GM12891 (cell line): ENCODE measurements at regions not wholly inside any gene's neighbourhood (a gene's known extent, or its start where the extent isn't known, plus 50 kb on each side); places are given as distances from the start of the nearest gene placed in this dataset.

Experiments
- PAX5 ChIP-seq: IDR thresholded peaks from 2 replicates; pipeline ENCODE4 v1.6.1; 2011; ENCODE audit warnings: low read length, moderate library complexity, mild to moderate bottlenecking; ENCODE audit not compliant: insufficient read depth, severe bottlenecking
- POLR2A ChIP-seq: IDR thresholded peaks from 2 replicates; pipeline ENCODE4 v1.6.1; 2011; ENCODE audit warnings: low read depth, low read length, control low read depth
- POLR2AphosphoS5 ChIP-seq: IDR thresholded peaks from 2 replicates; pipeline ENCODE4 v1.6.1; 2011; ENCODE audit warnings: low read depth, low read length, control low read depth
- SPI1 ChIP-seq: IDR thresholded peaks from 2 replicates; pipeline ENCODE4 v1.6.1; 2011; ENCODE audit warnings: low read depth, low read length, control low read depth
- TAF1 ChIP-seq: IDR thresholded peaks from 2 replicates; pipeline ENCODE4 v1.6.1; 2011; ENCODE audit warnings: low read depth, low read length, control low read depth

DNA sequence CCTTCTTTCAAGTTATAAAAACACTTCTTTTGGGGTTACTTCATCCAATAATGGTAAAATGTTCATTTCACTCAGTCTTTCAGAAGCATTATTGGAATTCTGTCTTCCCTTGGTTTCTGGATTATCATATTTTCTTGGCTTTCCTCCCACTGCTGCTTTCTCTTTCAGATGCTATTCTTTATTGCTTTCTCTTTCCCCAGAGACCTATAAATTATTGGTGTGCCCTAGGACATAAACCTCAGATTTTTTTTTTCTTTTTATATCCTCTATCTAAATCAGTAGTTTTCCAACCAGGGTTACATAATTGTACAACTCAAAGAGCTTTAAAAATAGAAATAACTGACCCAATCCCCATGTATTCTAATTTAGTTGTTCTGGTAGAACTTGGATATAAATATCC, 1005.5 kb downstream of the ARAP2 start:
- TF ChIP-seq POLR2A, result no peak
- no peak for TF ChIP-seq SPI1
- no peak for TF ChIP-seq TAF1
- no peak for TF ChIP-seq POLR2AphosphoS5
- no peak for TF ChIP-seq PAX5
